Activated naive CD4-positive, alpha-beta T cell treated with anti-CD3 and anti-CD28 coated beads, Interleukin-2, amount 10 ng/mL, durations not matched to agents 7 days and 5 days (primary cell): ENCODE measurements at regions not wholly inside any gene's neighbourhood (a gene's known extent, or its start where the extent isn't known, plus 50 kb on each side); places are given as distances from the start of the nearest gene placed in this dataset.
"Not testable (repeated sequence)": the region's sequence is repeated elsewhere in the genome, so short reads cannot be mapped to it uniquely, and the experiment has no call there.

Experiments used
- CTCF ChIA-PET: fragments of 350-600 bp; sonication (Branson Sonifier 250); formaldehyde crosslinking; loops from one replicate; lab custom pipeline; 2021; ENCODE audit warnings: antibody characterized with exemption; lab: Charles Lee
- DNase-seq: peaks from one replicate; pipeline ENCODE4 v3.0.0-alpha.2; 2020
- H3K27ac Mint-ChIP-seq: one replicate; pipeline ENCODE4 v1.8.0; 2021; ENCODE audit warnings: mild to moderate bottlenecking, moderate library complexity, mixed read lengths
- H3K27me3 Mint-ChIP-seq: one replicate; pipeline ENCODE4 v1.8.0; 2021; ENCODE audit warnings: mild to moderate bottlenecking, mixed read lengths
- H3K36me3 Mint-ChIP-seq: one replicate; pipeline ENCODE4 v1.8.0; 2021; ENCODE audit warnings: mixed read lengths
- H3K4me1 Mint-ChIP-seq: one replicate; pipeline ENCODE4 v1.8.0; 2021; ENCODE audit warnings: mixed read lengths
- H3K4me3 Mint-ChIP-seq: one replicate; pipeline ENCODE4 v1.8.0; 2021; ENCODE audit warnings: mild to moderate bottlenecking, moderate library complexity, mixed read lengths
- H3K9me3 Mint-ChIP-seq: one replicate; pipeline ENCODE4 v1.8.0; 2021; ENCODE audit warnings: mixed read lengths

DNA sequence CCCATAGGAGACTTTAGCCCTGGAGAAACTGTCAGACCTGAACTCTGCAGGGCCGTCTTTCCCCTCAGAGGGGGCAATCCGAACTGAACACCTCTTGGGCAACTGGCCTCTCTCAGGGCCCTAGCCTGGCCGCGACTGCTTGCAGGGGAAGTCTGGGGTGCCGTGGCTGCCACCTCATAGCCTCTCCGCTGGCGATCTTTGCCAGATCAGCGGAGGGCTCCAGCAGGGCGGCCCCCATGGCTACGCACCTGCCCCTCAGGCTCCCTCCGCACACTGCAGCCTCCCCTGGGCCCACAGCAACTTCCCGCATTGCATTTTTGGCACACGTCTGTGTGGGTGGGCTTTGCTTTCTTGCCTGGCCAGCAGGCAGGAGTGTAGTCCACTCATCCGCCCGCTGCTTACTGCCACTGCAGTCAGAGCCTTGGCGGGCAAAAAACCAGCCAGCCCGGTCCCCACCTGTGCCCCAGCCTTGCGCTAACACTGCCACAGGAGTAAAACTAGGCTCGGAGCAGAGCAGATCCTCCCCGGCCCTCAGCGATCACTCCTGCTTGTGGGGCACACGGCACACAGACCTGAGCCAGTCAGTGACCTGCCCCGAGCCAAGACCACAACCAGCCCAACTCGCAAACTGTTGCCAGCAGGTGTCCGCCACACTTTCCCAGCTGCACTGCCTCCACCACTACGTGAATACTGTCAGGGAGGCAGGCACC lies 266.8 kb upstream of the CBLB start:
- H3K36me3 Mint-ChIP-seq = peaks cover 17% of the 10 kb centered on the region
- H3K27me3 Mint-ChIP-seq = no peaks in the 10 kb centered on the region
- H3K9me3 Mint-ChIP-seq = peaks cover 15% of the 10 kb centered on the region
- CTCF ChIA-PET = no interaction called here
- H3K4me1 Mint-ChIP-seq = peaks cover 6% of the 10 kb centered on the region
- no peak for DNase-seq
- H3K4me3 Mint-ChIP-seq = no peak overlapping the region
- H3K27ac Mint-ChIP-seq = no peak overlapping the region

DNA sequence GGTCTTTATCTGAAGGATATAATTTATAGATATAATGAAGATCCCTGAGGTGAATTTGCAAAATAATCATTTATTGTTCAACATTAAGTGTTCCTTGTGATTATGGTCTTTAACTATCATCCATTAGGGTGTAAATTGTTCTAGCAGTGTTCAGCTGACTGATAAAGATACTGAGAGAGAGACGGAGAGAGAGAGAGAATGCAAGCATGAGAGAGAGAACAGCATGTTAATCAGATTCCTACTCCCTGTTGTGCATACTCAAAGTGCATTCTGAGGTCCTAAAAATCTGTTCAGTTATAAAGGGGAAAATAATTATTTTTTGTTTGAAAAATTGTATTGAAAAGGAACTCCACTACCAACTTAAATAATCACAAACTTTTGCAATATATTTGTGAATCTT lies 271.0 kb upstream of the CBLB start:
- CTCF ChIA-PET = no interaction called here
- H3K27me3 Mint-ChIP-seq = no peaks in the 10 kb centered on the region
- H3K4me1 Mint-ChIP-seq = peaks cover 5% of the 10 kb centered on the region
- peaks cover 9% of the 10 kb centered on the region for H3K9me3 Mint-ChIP-seq
- H3K27ac Mint-ChIP-seq = no peak overlapping the region
- H3K4me3 Mint-ChIP-seq = no peak overlapping the region
- H3K36me3 Mint-ChIP-seq = peaks cover 12% of the 10 kb centered on the region
- no peak for DNase-seq

- CTCF ChIA-PET = no interaction called here
- H3K27ac Mint-ChIP-seq = no peak overlapping the region
Observed at GRCh38 chr3:106140431-106140830, 271.6 kb upstream of the CBLB start.

GRCh38 chr3:106144030-106144429 lies 275.2 kb upstream of the CBLB start:
- peaks cover 29% of the 10 kb centered on the region for H3K9me3 Mint-ChIP-seq
- peaks cover 19% of the 10 kb centered on the region for H3K36me3 Mint-ChIP-seq
- no peak for DNase-seq
- CTCF ChIA-PET = no interaction called here
- no peak overlapping the region for H3K27ac Mint-ChIP-seq
- peaks cover 5% of the 10 kb centered on the region for H3K4me1 Mint-ChIP-seq
- no peaks in the 10 kb centered on the region for H3K27me3 Mint-ChIP-seq
- no peak overlapping the region for H3K4me3 Mint-ChIP-seq

More at GRCh38 chr3:106140431-106140830, 271.6 kb upstream of the CBLB start:
- no peak overlapping the region for H3K4me3 Mint-ChIP-seq
- H3K9me3 Mint-ChIP-seq = peaks cover 9% of the 10 kb centered on the region
- no peaks in the 10 kb centered on the region for H3K27me3 Mint-ChIP-seq
- DNase-seq = no peak
- peaks cover 13% of the 10 kb centered on the region for H3K36me3 Mint-ChIP-seq
- peaks cover 5% of the 10 kb centered on the region for H3K4me1 Mint-ChIP-seq

DNA sequence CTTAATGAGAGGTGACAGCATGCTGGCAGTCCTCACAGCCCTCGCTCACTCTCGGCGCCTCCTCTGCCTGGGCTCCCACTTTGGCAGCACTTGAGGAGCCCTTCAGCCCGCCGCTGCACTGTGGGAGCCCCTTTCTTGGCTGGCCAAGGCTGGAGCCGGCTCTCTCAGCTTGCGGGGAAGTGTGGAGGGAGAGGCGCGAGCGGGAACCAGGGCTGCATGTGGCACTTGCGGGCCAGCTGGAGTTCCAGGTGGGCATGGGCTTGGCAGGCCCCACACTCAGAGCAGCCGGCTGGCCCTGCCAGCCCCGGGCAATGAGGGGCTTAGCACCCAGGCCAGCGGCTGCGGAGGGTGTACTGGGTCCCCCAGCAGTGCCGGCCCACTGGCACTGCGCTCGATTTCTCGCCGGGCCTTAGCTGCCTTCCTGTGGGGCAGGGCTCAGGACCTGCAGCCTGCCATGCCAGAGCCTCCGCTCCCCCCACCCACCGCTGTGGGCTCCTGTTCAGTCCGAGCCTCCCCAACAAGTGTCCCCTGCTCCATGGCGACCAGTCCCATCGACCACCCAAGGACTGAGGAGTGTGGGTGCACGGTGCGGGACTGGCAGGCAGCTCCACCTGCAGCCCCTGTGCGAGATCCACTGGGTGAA lies 279.7 kb upstream of the CBLB start:
- Mint-ChIP-seq H3K9me3 (peaks cover 37% of the 10 kb centered on the region), H3K36me3 (peaks cover 23% of the 10 kb centered on the region)
- CTCF ChIA-PET, H3K27me3 Mint-ChIP-seq, H3K4me1 Mint-ChIP-seq, DNase-seq, H3K27ac Mint-ChIP-seq, H3K4me3 Mint-ChIP-seq: not testable (repeated sequence)

- H3K4me3 Mint-ChIP-seq = no peak overlapping the region
- peaks cover 3% of the 10 kb centered on the region for H3K36me3 Mint-ChIP-seq
- H3K4me1 Mint-ChIP-seq = no peaks in the 10 kb centered on the region
- peaks cover 6% of the 10 kb centered on the region for H3K9me3 Mint-ChIP-seq
- no peak overlapping the region for H3K27ac Mint-ChIP-seq
- no peaks in the 10 kb centered on the region for H3K27me3 Mint-ChIP-seq
- CTCF ChIA-PET = no interaction called here
- no peak for DNase-seq
Observed at GRCh38 chr3:106157411-106157810, 288.6 kb upstream of the CBLB start.

DNA sequence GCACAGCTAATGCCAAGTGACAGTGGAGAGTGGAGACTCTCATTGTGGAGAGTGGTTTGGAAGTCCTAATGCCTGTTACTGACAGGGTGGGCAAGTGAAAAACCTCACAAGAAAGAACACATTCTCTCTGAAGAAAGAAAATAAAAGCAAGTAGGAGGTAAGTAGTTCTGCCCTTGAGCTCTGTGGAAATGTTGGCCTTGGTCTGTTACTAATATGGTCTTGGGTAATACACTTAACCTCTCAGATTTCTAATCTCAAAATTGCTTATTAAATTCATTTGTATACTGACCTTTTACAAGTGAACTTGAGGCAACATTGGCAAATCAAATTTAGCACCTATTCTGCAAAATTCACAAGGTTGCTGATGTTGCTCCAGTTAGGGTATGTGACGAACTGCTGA lies 291.6 kb upstream of the CBLB start:
- CTCF ChIA-PET = no interaction called here
- Mint-ChIP-seq H3K36me3 (peaks cover 18% of the 10 kb centered on the region), H3K27ac (no peak overlapping the region), H3K4me1 (peaks cover 2% of the 10 kb centered on the region), H3K9me3 (peaks cover 30% of the 10 kb centered on the region), H3K27me3 (no peaks in the 10 kb centered on the region), H3K4me3 (no peak overlapping the region)
- DNase-seq = no peak

- H3K9me3 Mint-ChIP-seq = peaks cover 38% of the 10 kb centered on the region
- H3K4me3 Mint-ChIP-seq = no peak overlapping the region
- no peak overlapping the region for H3K27ac Mint-ChIP-seq
- no peak for DNase-seq
- peaks cover 2% of the 10 kb centered on the region for H3K4me1 Mint-ChIP-seq
- CTCF ChIA-PET = no interaction called here
- H3K27me3 Mint-ChIP-seq = no peaks in the 10 kb centered on the region
- H3K36me3 Mint-ChIP-seq = peaks cover 23% of the 10 kb centered on the region
Observed at GRCh38 chr3:106161246-106161645, 292.4 kb upstream of the CBLB start.

GRCh38 chr3:106167728-106168127 lies 298.9 kb upstream of the CBLB start:
- H3K9me3 Mint-ChIP-seq = peaks cover 36% of the 10 kb centered on the region
- H3K36me3 Mint-ChIP-seq = peaks cover 32% of the 10 kb centered on the region
- no peak for DNase-seq
- CTCF ChIA-PET = no interaction called here
- peaks cover 19% of the 10 kb centered on the region for H3K4me1 Mint-ChIP-seq
- H3K27me3 Mint-ChIP-seq = no peaks in the 10 kb centered on the region
- no peak overlapping the region for H3K27ac Mint-ChIP-seq
- no peak overlapping the region for H3K4me3 Mint-ChIP-seq

- CTCF ChIA-PET = no interaction called here
- Mint-ChIP-seq H3K4me1 (peaks cover 27% of the 10 kb centered on the region), H3K27ac (no peak overlapping the region), H3K27me3 (no peaks in the 10 kb centered on the region), H3K4me3 (no peak overlapping the region), H3K36me3 (peaks cover 23% of the 10 kb centered on the region), H3K9me3 (peaks cover 24% of the 10 kb centered on the region)
- DNase-seq = no peak
Observed at GRCh38 chr3:106168962-106169750, 300.3 kb upstream of the CBLB start.

DNA sequence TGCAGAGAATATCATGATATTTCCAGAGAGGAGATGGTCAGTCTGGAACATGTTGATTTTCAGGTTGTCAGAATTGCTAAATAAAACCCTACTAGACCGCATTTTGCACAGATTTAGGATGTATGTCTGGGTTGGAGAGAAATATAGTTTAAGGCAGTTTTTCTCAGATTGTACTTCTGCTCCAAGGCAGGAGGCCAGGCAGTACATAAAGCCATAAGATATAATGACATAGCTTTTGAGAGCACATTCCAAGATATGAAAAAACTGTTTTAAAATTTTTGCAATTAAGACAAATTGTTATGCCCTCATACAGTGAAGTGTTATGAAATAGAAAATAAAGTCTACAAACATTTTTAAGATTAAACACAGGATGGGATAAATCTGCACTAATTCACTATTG lies 301.8 kb upstream of the CBLB start:
- Mint-ChIP-seq H3K4me3 (no peak overlapping the region), H3K9me3 (peaks cover 20% of the 10 kb centered on the region), H3K27me3 (no peaks in the 10 kb centered on the region), H3K4me1 (peaks cover 40% of the 10 kb centered on the region), H3K36me3 (peaks cover 25% of the 10 kb centered on the region), H3K27ac (no peak overlapping the region)
- CTCF ChIA-PET = no interaction called here
- no peak for DNase-seq

DNA sequence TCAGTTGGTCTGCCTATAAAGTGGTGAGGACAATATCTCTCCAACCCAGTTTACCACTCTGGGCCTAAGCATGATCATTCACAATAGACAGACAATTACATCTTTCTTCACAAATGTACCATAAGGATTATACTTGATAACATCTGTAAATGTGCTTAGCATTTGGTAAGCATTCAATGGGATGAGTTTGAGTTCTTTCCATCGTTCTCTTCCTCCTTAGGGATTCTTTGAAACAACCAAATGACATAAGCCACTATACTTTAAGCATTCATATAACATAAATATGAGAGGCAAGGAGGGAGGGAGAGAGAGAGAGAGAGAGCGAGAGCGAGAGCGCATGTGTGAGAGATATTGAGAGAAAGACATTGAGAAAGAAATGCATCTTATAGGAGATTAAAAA lies 303.3 kb upstream of the CBLB start:
- Mint-ChIP-seq H3K36me3 (peaks cover 24% of the 10 kb centered on the region), H3K9me3 (peaks cover 9% of the 10 kb centered on the region), H3K27ac (peak overlapping the region; percentile 6), H3K4me3 (no peak overlapping the region), H3K4me1 (peaks cover 55% of the 10 kb centered on the region), H3K27me3 (no peaks in the 10 kb centered on the region)
- no peak for DNase-seq
- CTCF ChIA-PET = no interaction called here

DNA sequence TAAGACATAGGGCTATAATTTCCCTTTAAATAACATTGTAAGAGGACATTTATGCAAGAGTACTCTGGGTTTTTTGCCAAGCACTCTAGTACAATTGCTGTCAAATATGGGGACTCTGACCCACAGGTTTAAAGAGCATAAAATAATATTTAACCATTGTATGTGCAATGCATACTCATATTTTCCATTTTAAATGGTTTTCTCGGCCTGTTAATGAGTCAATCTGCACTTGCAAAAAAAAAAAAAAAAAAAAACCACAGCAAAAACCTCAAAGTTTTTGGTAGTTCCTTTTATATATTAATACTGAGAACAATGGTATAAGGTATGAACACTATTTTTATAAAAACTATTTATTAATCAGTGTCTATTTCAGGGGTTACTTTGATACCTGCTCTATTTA lies 304.0 kb upstream of the CBLB start:
- no peak for DNase-seq
- peaks cover 7% of the 10 kb centered on the region for H3K9me3 Mint-ChIP-seq
- no peak overlapping the region for H3K4me3 Mint-ChIP-seq
- H3K36me3 Mint-ChIP-seq = peaks cover 24% of the 10 kb centered on the region
- H3K4me1 Mint-ChIP-seq = peaks cover 62% of the 10 kb centered on the region
- no peaks in the 10 kb centered on the region for H3K27me3 Mint-ChIP-seq
- peak overlapping the region; percentile 6 for H3K27ac Mint-ChIP-seq
- CTCF ChIA-PET = interaction anchor here (0.6 kb wide), 1 partner anchor 133 kb away, joined by 3 read pairs; no protein-coding TSS in a partner anchor

DNA sequence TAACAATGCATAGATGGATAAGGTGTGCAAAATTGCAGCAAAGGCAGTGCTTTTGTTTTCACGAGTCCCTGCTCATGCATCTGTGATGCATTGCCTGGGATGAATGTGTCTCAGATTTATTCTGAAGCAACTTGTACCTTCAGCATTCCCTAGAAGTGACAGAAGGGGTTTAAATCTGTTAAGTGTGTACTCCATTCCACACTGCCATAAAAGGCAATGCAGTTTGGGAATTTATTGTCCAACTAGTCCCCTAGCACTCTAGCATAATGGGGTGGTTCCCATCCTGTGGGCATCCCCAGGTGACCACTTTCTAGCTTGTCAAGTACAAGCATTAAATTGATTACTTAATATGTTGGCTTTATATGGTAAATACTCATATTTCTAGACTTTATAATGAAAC lies 306.5 kb upstream of the CBLB start:
- Mint-ChIP-seq H3K4me1 (peaks cover 75% of the 10 kb centered on the region), H3K27ac (peak overlapping the region; percentile 96), H3K36me3 (peaks cover 27% of the 10 kb centered on the region), H3K4me3 (no peak overlapping the region), H3K27me3 (peaks cover 3% of the 10 kb centered on the region), H3K9me3 (peaks cover 16% of the 10 kb centered on the region)
- CTCF ChIA-PET = no interaction called here
- DNase-seq = no peak
